Left ventricle myocardium superior (tissue), 1 donor: ENCODE measurements at regions not wholly inside any gene's neighbourhood (a gene's known extent, or its start where the extent isn't known, plus 50 kb on each side); places are given as distances from the start of the nearest gene placed in this dataset.
"Not testable (repeated sequence)": the region's sequence is repeated elsewhere in the genome, so short reads cannot be mapped to it uniquely, and the experiment has no call there.

Source experiments
- ATAC-seq: fragments of 200-7000 bp; cut with Tn5 transposase; one replicate; pipeline ENCODE4 v1.9.1; 2020; ENCODE audit warnings: mild to moderate bottlenecking, moderate library complexity
- DNase-seq: peaks from one replicate; pipeline ENCODE4 v3.0.0-alpha.2; 2020
- intact Hi-C: fragments of 100-400 bp; cut with micrococcal nuclease; formaldehyde crosslinking; loops from one replicate; pipeline ENCODE4 v1.11.0; 2022
- donor health status: DM: no; HTN: yes; CAD: no; lungs with severe emphysema.

DNA sequence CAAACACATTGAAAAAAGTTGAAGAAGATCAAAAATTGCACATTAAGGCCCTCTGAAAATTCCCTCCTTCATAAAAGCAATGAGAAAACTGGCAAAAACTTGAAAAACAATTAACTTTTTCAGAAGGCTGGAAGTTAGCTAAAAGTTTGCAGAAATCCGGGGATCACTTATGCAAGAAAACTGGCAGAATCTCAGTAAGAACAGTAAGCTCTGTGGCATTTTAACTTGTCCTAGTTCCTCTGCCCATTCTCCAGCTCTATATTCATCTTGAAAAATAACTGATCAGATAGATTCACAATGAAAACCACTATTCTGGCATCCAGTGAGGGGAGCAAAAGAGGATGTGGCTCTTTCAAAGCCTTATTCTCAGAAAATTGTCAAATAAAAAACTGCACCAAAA lies 566.8 kb downstream of the NTRK3 start:
- DNase-seq: no peak
- intact Hi-C loops: no loop called here
- ATAC-seq: no peak

DNA sequence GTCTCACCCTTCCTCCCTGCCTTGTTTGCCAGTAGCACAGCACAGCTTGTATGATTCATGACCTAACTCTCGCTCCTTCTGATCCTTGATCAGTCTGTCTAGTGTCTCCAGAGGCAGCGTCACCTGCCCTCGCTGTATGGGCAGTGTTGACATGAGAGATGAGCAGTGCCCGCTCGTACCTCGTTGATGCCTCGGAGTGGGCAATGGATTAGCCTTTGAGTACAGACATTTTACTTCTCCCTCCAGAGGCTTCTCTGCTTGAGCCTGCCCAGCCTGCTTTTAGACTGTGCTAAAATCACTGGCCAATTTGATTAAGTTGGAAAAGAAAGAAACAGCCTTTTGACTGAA lies 569.0 kb downstream of the NTRK3 start:
- DNase-seq: no peak
- intact Hi-C loops: no loop called here
- ATAC-seq: no peak

DNA sequence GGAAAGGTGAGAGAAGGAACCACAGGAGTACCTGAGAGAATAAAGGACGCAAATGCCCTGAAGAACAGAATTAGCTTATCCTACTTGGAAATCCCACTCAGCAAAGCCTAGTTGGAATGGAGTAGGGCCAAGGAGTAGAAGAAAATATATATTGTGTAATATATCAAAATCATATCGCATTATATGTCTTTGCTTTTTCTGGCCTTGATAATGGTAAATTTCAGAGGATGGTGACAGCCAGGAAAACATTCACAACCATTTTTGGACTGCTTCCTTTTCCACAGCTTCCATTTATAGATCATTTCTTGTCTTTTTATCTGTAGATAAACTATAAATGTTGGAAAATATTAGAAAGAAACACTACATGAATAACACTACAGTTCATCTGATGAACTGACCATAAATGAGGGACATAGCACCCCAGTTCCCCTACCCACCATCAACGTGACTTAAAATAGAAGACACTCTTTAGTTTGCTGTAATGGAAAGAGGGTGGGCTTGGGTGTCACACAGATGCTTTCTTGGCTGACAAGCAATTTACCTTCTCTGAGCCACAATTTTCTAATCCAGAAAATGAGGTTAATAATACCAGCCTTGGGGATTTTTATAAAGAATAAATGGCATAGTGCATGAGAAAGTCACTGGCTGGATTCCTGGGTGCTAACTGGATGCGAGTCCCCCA lies 569.6 kb downstream of the NTRK3 start:
- intact Hi-C loops: no loop called here

DNA sequence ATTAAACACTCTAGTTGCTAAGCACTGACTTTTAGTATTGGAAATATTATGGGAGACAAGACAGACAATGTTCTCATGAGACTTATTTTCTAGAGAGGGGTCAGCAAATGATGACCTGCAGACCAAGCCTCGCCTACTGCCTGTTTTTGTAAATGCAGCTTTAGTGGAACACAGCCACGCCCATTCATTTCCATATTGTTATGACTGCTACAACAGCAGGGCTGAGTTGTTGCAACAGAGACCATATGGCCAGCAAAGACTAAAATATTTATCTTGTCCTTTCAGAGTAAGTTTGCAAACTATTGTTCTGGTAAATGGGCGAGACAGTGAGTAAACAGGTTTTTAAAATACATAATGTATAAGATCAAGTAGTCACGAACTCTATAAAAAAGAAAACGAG lies 570.2 kb downstream of the NTRK3 start:
- DNase-seq (no peak), ATAC-seq (no peak)
- intact Hi-C loops: no loop called here

More for the DNA sequence above, 569.6 kb downstream of the NTRK3 start:
- ATAC-seq (no peak), DNase-seq (no peak)

DNA sequence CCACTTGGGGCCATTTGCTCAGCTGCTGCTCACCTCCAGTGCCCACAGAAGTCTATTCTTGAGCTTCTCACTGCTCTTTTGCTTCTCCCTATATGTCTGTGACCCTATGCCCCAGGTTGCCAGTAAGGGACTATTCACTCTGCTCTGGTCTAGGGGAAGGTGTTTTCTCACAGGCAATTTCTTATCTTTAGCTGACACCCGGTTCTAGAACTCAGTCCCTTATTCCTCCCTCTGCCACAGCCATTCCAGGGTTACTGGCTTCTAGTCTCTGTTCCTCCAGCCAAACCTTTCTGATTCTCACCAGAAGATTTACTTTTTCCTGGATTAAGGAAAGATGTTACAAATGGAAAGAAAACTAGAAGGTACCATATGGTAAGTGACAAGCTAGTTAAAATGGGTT lies 574.0 kb downstream of the NTRK3 start:
- no peak for ATAC-seq
- no peak for DNase-seq
- intact Hi-C loops: no loop called here

DNA sequence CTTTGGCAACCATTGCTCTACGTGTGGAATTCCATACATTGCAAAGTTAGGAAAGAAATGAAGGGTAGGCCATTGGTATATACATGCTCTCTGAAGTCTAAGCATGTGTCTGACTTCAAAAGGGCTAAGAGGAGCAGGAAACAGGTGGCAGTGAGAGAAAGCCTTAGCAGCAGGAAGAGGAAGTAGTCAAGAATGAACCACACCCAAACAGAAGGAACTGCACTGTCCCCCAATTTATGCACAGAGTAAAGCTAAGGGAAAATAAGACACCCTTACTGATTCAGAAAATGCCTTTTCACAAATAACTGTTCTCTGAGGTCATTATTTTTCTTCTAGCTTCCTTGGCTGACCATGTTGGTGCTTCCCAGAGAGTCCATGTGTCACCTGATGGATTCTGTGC lies 575.4 kb downstream of the NTRK3 start:
- ATAC-seq (no peak), DNase-seq (no peak)
- intact Hi-C loops: no loop called here

DNA sequence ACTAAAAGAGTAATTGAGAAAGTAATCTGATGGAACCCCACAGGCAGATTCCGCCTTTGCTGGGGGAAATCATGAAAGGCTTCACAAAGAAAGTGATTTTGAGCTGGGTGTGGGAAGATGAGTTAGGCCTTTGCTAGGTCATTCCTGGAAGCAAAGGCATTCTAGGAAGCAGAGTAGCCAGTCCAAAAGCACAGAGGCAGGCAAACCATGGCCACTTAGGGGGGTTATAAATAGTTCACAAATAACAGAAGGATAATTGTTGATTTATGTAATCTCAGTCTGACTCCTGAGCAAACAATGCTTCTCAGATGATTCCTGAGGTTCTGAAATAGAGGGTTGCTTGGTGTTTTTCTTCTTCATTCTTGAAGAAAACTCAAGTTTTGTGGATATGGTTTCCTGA lies 576.3 kb downstream of the NTRK3 start:
- ATAC-seq (peak; percentile 73), DNase-seq (no peak)
- intact Hi-C loops: no loop called here

DNA sequence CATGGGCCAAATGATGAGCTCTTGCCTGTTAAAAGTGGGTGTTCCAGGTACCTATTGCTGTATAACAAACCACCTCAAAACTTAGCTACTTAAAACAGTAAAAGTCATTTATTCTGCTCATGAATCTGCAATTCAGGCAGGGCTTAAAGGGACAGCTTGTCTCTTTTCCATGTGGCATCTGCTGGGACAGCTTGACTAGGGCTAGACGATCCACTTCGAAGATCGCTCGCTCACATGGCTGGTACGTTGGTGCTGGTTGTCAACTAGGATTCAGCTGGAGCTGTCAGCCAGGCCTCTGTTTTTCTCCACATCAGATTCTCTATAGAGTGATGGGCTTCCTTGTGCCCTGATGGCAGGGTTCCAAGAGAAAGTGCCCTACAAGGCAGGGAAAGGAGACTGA lies 581.3 kb downstream of the NTRK3 start:
- intact Hi-C loops: no loop called here
- ATAC-seq (no peak), DNase-seq (no peak)

DNA sequence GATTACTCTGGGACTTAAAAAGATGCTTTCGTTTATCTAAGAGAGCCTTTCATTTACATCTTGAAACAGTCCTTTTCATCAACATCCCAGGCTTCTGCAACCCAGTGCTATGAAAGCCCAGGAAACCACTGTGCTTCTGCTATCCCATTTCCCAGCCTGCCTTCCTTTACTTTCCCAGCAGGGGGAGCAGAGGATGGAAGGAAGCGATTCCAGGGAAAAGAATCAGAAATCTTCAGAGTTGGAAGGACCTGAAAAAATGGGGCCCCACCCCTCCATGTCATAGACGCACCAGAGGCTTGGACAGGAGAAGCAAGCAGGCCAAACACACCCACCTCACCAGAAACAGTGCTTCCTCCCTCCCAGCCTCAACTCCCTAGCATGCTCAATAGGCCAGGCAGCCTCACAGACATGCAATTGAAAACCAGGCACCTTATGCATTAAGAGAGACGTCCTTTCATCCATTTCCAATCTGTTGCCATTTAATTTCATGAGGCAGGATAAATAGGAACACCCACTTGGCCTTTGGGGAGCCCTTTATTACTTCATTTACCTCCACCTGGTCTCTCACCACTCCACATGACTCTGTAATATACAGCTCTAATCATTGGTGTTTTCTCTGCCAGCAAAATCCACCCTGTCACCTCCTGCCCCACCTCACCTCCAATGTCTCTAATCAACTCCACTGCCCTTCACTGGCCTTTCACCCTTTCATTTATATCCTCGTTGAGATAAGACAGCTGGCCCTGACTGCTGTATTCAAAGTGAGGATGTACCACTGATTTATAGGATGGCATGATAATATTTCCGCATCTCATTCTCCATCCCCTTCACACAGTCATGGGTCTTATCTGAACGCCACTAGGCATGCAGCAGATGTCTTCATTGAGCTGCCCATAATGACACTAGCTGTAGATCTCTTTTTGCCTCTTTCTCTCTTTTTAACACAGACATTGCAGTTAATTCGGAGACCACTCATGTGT lies 583.9 kb downstream of the NTRK3 start:
- DNase-seq: peak; percentile 29
- peak; percentile 29 for ATAC-seq
- intact Hi-C loops: no loop called here

DNA sequence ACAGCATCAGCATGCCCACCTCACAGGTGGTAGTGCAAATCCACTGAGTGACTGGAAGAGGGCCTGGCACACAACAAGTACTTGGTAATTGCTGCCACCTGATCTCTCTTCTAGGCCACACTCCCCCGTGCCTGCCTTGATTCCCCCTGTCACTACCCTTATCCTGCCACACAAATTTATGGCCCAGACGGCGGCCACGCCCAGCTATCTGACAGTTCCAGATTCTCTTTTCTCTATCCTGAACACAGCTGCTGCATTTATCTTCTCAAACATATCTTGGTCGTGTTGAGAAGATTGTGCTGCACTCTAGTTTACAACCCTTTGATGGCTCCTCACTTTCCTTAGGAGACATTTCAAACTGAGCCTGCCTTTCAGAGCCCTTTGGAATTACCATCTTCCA lies 585.2 kb downstream of the NTRK3 start:
- no peak for ATAC-seq
- intact Hi-C loops: no loop called here

DNA sequence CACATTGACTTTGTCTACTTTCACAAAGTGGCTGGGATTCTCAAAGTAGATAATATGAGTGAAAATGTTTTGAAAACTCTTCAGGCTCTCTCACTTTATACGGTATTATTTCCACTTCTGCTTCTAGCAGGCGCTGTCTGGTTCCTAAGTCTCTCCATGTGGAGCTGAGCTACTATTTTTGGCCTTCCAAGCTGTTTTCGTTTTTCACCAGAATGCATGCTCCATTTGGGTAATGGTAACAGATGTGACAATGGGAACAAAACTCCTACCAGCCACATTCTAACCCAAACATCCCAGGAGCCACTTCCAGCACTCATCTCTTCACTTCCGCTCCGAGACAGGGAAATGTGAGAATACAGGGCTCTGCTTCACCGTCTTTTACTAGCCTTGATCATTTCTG lies 586.7 kb downstream of the NTRK3 start:
- ATAC-seq (no peak), DNase-seq (no peak)
- intact Hi-C loops: no loop called here

More for the DNA sequence above, 585.2 kb downstream of the NTRK3 start:
- DNase-seq: no peak

DNA sequence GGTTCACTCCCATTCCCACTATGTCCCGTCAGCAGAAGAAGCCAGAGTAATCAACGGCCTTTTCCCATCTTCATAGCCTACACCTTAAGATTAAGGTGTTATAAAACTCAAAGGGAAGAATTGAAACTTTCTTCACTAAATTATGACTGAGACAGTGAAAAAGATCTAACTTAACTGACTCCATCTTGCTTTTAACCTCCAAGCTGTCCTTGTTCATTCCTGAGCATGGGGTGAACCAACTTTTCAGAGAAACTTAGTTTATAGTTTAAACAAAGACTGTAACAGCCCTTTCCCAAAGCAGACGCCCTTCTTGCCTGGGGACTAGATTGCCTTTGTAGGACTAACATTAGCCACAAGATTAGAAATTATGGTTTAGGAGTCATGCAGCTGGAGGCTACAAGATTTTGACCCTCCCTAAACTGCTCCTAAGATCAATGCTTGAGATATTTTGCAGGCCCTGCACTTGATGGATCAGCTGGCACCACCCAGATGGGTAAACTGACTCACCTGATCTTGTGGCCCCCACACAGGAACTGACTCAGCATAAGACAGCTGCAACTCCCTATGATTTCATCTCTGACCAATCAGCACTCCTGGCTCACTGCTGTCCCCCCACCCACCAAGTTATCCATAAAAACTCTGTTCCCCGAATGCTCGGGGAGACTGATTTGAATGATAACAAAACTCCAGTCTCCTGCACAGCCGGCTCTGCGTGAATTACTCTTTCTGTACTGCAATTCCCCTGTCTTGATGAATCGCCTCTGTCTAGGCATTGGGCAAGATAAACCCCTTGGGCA lies 587.6 kb downstream of the NTRK3 start:
- ATAC-seq, intact Hi-C loops, DNase-seq: not testable (repeated sequence)

DNA sequence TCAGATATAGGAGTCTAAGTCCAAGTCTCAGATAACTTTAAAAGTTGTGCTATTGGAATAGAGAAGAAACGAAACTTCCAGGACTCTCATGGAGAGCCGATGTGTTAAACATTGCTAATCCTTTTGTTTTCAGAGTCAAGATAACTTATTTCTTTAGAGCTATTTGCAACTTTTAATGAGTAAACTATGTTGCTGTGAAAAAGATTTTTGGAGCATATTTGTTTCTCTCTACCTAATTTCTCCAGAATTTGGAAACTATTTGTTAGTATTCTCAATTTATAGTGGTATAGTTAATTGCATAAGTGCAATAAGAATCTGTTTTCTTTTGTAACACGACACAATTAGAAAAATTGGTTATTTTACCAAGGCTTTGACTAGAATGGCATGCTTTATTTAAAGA lies 588.9 kb downstream of the NTRK3 start:
- no peak for DNase-seq
- ATAC-seq: no peak
- intact Hi-C loops: no loop called here

DNA sequence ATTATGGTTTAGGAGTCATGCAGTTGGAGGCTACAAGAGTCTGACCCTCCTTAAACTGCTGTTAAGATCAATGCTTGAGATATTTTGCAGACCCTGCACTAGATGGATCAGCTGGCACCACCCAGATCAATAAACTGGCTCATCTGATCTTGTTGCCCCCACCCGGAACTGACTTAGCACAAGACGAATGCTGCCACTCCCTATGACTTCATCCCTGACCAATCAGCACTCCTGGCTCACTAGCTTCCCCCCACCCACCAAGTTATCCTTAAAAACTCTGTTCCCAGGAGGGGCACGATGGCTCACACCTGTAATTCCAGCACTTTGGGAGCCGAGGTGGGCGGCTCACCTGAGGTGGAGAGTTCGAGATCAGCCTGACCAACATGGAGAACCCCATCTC lies 594.0 kb downstream of the NTRK3 start:
- ATAC-seq (no peak), DNase-seq (no peak)
- intact Hi-C loops: no loop called here

DNA sequence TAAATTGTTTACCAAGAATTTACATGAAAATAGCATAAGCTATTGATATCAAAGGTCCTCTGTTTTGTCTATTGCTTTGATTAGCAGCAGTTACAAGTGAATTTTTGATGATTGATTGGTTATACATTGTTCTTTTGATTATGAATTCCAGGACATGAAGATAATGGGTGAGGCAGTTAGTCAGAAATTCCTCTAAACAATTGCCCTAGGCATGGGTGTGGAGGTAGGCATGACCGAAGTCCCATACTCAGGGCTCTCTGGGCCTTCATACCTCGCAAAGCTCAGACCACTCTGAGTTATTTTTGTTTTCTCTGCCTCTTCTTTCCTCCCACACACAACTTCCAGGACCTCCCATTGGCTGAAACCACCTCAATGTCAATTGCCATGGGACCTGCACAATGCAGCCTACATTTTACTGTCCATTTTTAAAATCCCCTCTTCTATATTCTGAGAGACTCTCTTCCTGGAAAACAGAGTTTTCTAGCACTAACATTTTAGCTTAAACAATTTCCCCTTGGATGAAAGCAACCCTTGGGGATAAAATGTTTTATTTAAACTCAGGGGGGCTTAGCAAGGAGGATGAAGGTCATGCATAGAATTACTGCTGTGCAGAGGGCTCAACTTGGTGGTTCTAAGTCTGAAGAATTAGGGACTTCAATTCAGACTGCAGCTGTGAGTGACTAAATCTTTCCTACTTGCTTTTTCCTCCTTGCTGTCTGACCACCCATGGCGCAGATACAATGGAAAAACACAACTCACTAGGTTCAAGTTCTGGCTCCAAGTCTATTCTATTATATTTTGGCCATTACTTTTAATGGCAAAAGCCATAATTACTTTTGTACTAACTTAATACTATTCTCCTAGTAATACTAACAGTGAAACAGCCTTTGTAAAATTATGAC lies 594.8 kb downstream of the NTRK3 start:
- no peak for ATAC-seq
- intact Hi-C loops: no loop called here
- DNase-seq: no peak

DNA sequence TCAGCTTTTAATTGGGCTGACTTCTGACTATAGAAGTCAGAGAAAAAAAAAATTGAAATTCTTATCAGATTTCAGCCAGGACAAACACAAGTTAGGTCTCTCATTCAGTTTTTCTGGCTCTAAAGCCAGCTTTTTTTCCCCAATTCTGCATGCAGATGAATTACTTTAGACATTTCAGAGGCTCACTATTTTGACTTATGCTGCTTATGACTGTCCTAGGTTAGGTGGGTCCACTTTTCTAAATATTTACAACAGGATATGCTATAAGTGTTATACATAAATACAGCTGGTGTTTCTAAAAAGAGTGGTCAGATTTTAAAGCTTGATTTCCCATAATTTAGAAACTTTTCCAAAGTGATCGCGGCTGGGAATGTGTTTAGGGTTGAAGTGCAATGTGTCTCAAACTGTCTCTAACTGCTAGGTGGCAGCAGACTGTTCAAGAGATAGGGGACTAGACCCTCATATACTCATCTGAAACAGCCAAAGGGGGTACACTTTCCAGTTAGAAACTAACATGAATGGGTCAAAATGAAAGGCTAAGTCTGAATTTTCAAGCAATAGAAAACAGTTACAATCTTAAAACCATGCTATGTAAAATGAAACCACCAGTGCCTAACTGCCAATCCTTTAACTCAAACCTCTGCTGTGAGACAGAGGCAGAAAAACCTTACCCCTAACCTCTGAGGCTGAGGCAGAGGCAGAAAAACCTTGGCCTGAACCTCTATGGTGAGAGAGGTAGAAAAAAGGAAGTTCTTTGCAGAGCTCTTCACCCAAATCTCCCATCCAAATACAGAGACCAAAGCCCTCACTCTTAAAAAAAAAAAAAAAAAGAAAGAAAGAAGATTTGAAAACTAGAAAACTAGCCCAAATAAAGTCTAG lies 596.0 kb downstream of the NTRK3 start:
- no peak for ATAC-seq
- no peak for DNase-seq
- intact Hi-C loops: no loop called here

DNA sequence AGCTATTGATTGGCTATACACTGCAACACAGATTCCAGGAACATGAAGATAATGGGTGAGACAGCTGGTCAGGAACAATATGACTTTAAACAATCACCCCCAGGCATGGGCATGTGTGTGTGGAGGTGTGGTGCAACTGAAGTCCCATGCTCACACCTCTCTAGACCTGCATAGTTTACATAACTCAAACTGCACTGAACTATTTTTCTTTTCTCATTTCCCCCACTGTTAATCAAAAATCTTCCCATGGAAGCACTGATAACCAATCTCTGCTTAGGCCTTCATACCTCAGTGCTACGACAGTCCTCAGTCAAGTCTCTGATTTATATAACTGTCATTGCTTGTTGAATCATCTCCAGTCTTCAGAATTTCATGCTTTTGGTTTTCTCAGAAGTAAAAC lies 600.2 kb downstream of the NTRK3 start:
- intact Hi-C loops: no loop called here
- DNase-seq (no peak), ATAC-seq (no peak)

DNA sequence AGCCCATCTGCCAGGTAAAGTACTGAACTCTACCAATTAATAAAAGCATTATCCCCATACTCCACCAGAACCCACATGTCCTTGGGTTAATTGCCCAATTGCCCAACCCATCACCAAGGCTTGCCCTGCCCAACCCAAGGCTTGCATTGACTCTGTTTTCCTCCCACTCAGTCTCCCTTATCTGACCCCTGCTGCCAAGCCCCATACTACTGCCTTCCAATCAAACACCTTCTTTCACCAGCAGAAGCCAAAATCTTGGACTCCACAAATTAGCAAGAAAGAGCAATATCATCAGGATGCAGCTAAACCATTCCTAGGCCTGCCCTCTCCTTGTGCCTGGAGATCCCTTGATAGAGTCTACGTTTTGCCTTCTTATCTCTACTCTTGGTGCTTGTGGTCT lies 602.9 kb downstream of the NTRK3 start:
- ATAC-seq (no peak), DNase-seq (no peak)
- intact Hi-C loops: no loop called here
